EH (cell line): ENCODE measurements at regions not wholly inside any gene's neighbourhood (a gene's known extent, or its start where the extent isn't known, plus 50 kb on each side); places are given as distances from the start of the nearest gene placed in this dataset.
"Not testable (repeated sequence)": the region's sequence is repeated elsewhere in the genome, so short reads cannot be mapped to it uniquely, and the experiment has no call there.

Experiments used
- DNase-seq: peaks from one replicate; pipeline ENCODE4 v3.0.0-alpha.2; 2015; ENCODE audit warnings: low read depth

DNA sequence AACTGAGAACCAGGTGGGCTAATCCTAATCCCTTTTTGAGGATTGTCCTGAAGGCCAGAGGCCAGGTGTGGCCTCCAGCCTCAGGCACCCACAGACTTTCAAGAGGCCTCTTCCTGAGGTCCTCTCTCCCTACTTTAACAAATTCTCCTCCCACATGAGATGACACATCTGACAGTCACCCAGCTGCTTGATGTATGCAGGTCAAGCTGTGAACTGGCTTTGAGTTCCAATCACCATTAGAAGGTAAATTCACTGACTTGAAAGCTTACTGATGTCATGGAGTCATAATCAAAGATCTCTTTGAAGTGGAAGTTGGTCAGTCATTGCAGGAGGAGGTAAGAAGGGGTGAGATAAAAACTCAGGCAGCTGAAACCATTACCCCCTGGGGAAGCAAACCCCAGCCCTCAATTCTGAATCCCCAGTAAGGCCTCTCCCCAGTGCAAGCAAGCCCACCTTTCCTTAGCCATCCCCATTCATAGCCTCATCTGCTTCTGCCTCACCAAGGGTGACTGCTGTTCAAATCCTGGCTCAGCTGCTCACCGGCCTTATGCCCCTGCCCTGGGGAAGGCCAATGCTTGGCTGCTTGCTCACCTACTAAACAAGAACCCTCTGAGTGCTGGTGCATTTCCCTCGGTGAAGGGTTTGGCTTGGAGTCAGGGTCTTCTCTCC lies 196.3 kb downstream of the BCL2L11 start:
- DNase-seq: not testable (repeated sequence)

DNA sequence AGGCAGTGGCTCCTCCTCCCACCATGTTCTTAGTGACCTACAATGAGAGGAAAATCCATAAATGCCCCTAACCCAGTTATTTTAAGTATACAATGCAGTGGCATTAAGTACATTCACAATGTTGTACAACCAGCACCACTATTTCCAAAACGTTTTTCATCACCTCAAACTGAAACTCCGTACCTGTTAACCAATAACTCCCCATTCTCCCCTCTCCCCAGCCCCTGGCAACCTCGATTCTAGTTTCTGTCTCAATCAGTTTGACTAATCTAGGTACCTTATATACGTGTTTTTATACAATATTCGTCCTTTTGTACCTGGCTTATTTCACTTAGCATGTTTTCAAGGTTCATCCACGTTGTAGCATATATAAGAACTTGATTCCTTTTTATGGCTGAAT lies 198.8 kb downstream of the BCL2L11 start:
- DNase-seq: not testable (repeated sequence)

DNA sequence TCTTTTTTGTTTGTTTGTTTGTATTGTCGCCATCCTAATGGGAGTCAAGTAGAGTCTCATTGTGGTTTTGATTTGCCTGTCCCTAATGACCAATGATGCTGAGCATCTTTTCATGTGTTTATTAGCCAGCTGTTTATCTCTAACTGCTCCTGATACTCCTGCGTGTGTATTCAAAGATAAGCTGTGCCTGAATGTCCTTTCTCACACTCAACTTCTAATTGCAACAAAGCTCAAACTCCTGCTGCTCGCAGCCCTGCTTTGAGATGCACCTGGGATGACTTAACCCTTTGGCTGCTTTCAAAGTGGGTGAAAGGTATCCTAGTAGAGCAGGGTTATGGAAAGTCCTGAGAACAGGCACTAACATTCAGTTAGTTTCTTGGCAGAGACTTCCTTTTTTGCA lies 199.6 kb downstream of the BCL2L11 start:
- DNase-seq: not testable (repeated sequence)

DNA sequence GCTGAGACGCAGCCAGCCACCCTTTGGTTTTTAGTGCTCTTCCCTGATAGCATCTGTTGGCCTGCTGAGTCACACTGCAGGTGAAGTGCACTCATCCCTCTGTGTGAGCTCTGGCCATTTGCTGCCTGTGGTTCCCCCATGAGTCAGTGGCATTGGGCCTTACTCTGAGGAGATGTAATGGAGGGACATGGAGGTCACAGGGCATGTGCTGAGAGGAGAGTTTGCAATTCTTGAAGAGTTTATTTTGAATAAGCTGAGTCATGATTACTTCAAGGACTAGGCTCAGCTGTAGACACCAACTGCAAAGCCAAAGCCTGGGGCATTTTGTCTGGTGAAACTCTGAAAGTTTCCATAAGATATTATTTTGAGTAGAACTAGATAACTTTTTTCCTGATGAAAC lies 200.3 kb downstream of the BCL2L11 start:
- peak; percentile 96 for DNase-seq

DNA sequence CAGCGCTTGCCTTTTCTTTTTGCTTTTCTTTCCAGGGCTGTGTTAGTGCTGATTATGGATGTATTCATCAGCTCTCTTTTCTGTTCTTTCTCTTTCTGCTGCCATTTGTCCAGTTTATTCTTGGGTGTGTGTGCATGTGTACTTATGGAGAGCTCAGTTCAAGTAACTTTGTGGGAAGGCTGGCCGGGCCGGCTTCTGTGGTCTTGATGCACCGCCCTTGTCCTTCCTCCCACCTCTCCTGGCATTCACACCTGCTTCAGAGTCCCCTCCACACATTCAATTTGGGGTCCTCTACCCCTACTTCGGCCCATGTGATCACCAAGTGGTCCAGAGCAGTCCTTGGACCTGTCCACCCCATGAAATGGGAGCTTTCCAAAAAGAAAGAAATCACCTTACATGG lies 202.7 kb downstream of the BCL2L11 start:
- not testable (repeated sequence) for DNase-seq

DNA sequence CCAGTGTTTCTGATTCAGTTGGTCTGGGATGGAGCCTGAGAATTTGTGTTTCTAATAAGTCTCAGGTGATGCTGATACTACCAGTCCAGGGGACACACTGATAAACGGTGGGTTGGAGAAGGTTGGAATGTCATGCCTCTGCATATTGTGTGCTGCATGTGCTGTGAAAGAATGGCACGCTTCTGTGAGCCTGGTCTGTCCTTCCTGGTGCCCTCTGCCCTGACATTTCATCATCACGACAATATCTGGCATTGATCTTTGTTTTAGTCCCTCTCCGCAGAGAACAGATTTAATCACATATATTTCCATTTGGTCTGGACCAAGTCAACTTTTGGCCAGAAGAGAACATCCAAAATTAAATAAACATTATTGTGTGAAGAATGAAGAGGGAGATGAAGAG lies 207.0 kb downstream of the BCL2L11 start:
- DNase-seq: not testable (repeated sequence)

DNA sequence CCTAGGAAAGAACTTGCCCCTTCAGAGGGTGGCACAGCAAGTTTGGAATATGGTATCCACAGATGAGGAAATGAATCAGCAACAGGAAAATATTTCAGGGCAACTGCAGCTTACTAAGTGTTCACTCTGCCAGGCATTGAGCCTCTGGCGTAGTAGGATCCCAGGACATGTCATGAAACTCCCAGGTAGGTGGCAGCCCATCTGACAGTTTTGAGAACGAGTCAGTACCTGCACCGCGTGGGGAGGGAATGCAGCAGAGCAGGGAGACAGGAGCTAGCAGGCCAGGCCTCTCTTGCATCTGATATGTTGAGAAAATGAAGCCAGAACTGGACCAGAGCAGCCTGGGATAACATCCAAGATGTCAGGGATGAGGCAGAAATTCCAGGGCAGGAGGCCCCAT lies 208.6 kb downstream of the BCL2L11 start:
- DNase-seq: not testable (repeated sequence)

DNA sequence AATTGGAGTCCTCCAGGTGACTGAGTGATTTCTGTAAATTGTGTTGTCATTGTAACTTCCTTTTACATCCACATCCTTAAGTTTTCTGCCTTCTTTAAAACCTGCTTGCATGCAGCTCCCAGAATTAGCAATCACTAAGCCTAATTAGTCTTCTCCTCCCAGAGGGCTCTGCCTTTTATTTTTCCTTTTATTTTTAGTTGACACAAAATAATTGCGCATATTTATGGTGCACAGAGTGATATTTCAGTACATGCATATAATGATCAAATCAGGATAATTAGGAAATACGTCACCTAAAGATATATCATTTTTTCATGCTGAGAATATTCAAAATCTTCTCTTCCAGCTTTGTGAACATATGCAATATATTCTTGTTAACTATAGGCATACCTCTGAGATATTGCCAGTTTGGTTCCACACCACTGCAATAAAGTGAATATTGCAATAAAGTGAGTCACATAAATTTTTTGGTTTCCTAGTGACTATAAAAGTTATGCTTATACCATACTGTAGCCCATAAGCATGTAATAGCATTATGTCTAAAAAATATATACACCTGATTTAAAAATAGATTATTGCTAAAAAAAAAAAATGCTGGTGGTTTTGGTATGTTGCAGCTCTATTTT lies 210.5 kb downstream of the BCL2L11 start:
- DNase-seq: not testable (repeated sequence)

DNA sequence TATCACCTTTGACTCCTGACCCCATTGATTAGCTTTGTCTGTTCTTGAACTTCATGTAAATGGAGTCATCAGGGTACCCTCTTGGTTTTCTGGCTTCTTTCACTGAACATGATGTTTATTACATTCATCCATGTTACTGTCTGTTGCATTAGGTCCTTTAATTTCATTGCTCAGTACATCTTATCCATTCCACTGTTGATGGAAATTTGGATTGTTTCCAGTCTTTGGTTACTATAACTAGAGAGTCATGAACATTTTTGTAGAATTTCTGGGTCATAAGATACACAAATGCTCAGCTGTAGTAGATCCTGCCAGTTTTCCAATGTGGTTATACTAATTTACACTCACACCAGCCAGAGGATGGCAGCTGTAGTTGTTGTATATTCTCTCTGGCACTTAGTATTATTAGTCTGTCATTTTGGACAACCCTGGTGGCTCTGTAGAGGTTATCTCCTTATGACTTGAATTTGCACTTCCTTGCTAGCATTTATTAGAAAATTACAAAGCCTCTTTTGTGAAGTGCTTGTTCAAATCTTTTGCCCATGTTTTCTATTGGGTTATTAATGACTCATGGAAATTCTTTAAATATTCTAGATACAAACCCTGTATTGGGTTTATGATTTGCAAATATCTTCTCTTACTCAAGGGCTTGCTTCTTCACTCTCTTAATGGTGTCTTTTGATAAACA lies 214.7 kb downstream of the BCL2L11 start:
- DNase-seq: not testable (repeated sequence)

DNA sequence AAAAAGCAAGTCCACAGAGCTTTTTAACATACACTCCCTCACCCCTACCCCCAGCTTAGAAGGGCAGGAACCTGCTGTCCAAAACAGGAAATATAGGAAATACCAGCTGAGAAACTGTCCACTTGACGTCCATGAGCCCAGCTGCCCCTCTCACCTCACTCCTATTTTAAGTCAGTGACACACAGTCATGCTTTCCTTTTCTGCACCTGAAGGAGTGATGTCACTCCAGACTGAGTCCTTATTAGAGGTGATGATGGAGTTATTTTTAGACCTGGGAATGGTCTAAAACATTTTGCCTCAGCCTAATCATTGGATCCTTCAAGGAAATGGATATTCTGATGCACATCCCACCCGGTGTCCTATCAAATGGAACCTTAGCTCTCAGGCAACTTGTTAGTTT lies 217.8 kb downstream of the BCL2L11 start:
- DNase-seq: not testable (repeated sequence)

DNA sequence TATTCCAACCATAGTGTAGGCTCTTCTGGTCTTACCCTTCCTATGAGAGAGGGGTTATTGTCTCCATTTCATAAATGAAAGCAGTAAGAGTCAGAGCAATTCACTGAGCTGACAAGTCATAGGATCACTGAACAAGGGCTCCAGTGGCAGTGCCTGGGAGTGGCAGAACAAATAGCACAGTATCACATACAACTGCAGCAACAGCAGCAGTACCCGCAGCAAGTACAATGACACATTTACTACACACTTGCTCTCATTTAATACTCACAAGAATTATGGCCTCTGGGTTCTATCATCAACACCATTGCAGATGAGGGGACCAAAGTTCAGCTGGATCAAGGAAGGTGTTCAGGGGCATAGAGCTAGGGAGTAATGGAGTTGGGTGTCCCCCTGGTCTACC lies 218.8 kb downstream of the BCL2L11 start:
- not testable (repeated sequence) for DNase-seq

DNA sequence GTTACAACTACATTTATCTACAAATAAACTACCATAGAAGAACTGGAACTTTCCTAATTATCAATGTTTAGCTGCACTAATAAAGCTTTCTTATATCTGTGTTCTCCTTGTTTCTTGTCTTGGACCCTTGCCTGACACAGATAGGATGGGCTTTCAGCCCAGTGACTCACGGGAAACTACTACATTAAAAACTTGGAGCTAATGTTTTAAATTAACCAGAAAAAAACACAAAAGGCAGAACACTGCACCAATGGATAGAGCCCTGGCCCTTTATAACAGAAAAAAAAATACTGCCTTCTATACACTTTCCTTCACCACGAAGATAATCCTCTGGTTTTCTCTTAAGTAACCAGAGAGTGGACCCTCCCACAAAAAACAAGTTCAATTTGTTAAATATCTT lies 223.9 kb downstream of the BCL2L11 start:
- DNase-seq: not testable (repeated sequence)

DNA sequence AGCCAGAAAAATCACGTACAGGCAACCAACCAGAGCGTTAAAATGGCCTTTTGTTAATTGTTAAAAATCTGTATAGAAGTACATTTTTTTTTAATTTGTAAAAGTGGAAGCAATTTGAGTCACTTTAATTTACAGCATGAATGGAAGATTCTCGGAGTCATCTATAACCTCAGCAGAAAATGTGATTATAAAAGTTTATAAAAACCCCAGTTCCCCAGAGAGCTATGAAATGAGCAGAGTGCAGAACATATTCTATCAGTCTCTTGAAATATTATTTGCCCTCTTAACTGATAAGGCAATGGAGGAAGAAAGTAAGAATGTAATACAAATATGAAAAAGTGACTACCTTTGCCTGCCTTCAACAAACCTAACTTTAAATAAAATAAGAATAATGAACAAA lies 224.7 kb downstream of the BCL2L11 start:
- DNase-seq: not testable (repeated sequence)

DNA sequence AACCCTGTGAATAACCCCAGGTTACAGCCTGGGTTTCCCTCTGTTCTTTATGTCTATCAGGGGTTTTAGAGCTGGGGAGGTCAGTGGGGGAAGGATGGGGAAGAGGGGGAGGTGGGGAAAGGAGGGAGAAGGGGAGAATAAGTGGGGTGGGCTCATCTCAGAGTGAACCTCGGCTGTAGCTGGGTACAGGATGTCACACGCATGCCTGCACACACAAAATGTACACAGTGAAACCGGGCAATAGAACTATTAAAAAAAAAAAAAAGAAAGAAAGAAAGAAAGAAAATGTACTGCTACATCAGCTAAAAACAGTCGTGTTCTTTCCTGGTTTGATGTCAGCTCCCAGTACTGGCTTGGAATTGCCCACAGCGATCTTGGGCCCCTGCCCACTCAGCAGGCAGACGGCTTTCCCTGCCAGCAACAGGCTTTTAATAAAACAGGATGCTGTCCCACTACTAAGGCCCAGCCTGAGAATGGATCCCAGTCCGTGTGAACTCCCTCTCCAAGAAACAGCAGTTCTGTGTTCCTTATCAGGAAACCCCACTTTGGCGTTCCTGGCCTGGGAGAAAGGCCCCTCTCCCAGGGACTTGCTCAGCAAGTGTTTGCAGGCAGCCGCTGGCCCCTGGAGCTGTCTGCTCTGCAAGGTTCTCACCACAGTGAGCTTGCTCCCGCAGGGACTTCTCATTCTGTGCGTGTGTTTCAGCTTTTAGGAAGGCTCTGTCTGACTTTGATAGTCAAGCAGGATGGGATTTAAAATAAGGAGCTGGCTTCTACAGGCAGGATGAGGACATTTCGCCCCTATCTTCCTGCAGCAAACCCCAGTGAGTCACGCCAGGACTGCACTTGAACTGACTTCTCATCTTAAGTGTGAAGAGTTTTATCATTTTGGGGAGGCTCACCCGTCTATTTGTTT lies 225.6 kb downstream of the BCL2L11 start:
- peak; percentile 64 for DNase-seq

DNA sequence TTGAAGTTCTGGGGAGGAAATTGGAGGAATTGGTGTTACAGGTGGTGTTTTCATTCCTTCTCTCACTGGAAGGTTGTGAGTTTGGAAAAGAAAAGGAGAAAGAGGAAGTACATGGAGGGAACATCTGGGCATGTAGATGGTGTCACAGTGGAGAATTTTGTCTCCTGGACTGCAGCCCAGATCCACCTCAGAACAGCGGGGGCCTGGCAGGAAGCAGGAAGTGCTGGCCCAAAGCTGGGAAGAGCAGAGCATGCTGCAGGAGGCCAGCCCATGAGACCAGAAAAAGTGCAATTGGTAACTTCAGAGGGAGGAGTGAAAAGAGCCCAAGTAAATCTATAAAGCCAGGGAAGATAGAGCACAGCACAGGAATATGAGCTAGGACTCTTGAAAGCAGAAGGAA lies 227.0 kb downstream of the BCL2L11 start:
- DNase-seq: not testable (repeated sequence)

DNA sequence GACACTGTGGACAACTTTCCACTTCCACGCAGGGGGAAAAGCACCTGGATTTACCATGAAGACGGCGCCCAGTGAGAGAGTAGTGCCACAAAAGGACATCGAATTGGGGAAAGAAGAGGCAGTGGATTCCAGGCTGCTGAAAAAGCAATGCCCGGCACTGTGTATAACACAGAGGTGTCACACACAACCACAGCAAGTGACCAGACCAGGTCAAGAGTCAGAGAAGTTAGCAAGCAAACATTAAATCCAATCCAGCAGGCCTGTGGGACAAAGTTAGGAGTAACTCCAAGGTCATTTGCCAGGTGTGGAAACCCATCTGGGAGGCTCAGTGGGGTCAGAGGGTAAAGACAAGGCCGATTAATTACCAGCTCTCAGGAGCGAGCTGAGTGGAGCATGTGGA lies 227.6 kb downstream of the BCL2L11 start:
- not testable (repeated sequence) for DNase-seq

DNA sequence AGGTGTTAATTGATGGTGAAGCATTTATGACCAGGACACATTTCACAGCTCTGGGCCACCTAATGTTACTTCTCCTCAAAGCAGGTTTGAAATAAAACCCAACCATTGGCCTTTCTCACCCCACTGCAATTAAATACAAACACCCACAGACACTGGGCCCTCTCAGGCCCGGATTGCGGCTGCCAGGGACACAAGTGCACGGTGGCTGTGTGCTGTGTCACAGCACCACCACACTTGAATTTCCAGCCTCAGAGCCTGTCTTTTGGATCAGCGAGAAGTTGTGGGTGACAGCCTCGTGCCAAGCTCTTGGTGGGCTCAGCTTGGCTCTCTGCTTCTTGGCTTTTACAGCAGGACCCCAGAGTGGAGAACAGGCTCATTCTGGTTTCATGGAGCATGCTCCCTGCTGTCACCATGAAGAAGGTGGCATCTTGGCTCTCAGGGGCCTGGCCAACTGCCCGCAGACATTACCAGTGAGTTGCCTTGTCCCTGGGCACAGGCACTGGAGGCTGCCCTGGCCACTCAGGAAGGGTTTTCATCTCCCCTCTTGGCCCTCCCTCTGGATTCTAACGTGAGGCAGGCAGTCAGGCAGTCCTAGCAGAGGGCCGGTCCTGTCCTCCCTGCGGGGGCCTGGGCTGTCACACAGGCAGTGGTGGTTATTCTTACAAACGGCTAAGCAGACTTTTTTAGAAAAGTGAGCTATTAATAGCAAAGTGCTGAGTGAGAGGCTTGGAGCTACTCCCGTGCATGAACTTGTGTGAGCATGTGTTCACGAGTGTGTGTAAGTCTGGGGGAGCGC lies 234.5 kb downstream of the BCL2L11 start:
- peak; percentile 8 for DNase-seq

DNA sequence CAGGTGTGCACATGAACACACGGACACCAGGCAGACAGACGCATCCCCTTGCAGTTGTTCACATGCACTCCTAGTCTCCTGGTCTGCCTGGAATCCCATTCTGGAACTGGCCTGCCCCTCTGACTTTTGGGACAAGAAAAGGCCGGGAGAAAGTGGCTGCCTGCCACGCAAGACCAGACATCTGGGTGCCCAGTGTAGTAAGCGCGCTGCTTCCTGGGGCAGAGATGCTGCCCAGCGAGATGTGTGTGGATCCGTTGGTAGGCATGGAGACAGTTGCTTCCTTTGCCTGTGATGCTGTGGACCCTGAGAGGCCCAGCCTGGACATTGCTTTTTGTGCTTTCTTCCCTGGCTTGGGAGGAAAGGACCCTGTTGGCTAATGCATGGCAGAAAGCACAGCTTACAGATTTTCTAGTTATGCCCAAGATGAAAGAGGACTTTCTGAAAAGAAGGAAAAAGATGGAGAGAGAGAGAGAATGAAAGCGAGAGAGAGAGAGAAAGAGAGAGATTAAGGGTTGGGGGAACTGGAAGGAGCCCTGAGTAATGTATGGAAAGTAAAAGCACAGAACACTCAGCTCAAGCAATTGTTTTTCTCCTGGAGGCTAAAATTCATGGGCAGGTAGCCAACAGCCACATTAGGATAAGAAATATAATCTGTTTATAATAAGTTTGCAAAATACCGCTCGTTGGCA lies 235.3 kb downstream of the BCL2L11 start:
- not testable (repeated sequence) for DNase-seq

DNA sequence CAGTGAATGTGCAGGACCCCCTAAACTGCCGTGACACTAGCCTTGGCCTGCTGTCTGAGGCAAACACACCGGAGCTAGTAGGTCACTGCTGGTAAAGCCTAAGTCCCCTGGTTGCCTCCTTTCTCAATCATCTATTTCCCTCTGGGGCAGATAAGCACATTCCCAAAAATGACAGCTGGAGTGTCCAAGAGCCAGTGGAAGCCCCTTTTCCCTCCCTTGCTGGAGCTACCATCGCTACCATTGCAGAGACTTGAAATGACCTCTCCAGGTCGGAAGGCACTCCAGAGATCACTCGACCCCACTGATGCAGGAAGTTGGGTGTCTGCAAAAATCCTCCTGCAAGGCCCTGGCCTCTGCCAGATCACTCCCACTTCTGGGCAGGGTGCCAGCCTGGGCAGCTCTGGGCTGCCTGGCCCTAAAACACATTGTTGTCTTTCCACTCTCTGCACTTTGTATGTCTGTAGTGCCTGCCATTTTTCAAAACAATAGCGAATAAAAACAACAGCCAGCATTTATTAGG lies 235.9 kb downstream of the BCL2L11 start:
- DNase-seq: peak; percentile 43

DNA sequence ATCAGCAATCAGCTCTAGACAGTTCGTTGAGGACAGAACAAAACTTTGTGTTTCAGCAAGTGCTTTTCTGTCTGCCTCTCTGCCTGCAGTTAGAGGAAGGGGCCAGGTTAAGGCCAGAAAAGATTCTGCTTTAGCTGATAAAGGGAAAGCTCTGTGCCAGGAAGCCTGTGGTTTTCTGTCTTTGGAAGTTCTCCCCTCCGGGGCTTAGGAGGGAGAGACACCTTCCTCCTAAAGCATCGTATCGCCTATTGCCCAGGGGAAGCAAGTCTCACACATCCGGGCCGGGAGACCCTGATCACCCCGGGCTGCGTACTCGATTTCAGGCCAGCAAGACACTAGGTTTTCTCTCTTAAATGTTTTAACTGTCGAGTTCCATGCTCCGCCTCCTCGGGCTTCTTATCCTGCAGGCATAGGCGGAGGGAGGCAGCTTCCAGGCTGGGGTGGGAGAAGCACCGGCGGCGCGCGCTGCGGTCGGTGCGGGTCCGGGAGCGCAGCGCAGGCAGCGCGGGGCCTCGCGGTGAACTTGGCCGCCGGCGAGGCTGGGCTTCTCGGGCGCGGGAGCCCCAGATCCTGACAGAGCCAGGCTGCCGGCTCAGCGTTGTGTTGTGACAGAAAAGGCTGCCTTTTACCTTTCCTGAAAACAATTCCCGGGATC lies 245.4 kb downstream of the BCL2L11 start:
- DNase-seq: not testable (repeated sequence)
